B cell (primary cell): ENCODE measurements at regions not wholly inside any gene's neighbourhood (a gene's known extent, or its start where the extent isn't known, plus 50 kb on each side); places are given as distances from the start of the nearest gene placed in this dataset.

Source experiments
- CTCF ChIP-seq: fragments of 200-600 bp; IDR thresholded peaks from one replicate; pipeline ENCODE4 v1.8.0; 2022; ENCODE audit warnings: antibody characterized with exemption, mild to moderate bottlenecking
- EZH2 ChIP-seq: IDR thresholded peaks from 2 replicates; pipeline ENCODE4 v1.6.1; 2012; ENCODE audit warnings: borderline replicate concordance, low read depth, mild to moderate bottlenecking, moderate library complexity, low read length; ENCODE audit not compliant: insufficient read depth, poor library complexity, severe bottlenecking

- TF ChIP-seq CTCF (no peak), EZH2 (no peak)
These were observed 86.7 kb upstream of the ATP8B1 start for GRCh38 chr18:57889841-57890240.
